ENCODE measurements at regions not wholly inside any gene's neighbourhood (a gene's known extent, or its start where the extent isn't known, plus 50 kb on each side); places are given as distances from the start of the nearest gene placed in this dataset.

DNA sequence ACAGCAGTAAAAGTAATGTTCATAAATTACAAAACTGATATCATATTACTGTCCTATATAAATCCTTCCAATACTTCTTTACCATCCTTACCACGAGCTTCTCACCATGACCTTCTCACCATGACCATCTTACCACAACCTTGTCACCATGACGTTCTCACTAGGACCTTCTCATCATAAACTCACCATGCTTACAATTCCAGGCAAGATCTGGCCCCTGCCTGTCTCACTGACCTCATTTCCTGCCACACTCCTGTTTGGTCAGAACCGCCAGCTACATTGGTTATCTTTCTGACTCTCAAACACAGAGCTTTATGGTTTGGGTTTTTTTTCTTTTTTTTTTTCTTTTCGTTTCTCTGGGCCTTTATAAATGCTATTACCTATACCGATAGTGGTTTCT lies 827.6 kb downstream of the RNF144A start:
- TF ChIP-seq, protein P1, sequence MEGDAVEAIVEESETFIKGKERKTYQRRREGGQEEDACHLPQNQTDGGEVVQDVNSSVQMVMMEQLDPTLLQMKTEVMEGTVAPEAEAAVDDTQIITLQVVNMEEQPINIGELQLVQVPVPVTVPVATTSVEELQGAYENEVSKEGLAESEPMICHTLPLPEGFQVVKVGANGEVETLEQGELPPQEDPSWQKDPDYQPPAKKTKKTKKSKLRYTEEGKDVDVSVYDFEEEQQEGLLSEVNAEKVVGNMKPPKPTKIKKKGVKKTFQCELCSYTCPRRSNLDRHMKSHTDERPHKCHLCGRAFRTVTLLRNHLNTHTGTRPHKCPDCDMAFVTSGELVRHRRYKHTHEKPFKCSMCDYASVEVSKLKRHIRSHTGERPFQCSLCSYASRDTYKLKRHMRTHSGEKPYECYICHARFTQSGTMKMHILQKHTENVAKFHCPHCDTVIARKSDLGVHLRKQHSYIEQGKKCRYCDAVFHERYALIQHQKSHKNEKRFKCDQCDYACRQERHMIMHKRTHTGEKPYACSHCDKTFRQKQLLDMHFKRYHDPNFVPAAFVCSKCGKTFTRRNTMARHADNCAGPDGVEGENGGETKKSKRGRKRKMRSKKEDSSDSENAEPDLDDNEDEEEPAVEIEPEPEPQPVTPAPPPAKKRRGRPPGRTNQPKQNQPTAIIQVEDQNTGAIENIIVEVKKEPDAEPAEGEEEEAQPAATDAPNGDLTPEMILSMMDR (IDR thresholded peaks at IDR 0.05; ENCODE audit: low read depth, low read length), result no peak
- no peak overlapping the region for H3K4me3 ChIP-seq (ENCODE audit: low read depth, low read length)

- TF ChIP-seq, protein P1 (IDR thresholded peaks at IDR 0.05; ENCODE audit: low read depth, low read length), result no peak
- H3K4me3 ChIP-seq (ENCODE audit: low read depth, low read length), result no peak overlapping the region
Observed at GRCh38 chr2:7745369-7745768, 828.2 kb downstream of the RNF144A start.

DNA sequence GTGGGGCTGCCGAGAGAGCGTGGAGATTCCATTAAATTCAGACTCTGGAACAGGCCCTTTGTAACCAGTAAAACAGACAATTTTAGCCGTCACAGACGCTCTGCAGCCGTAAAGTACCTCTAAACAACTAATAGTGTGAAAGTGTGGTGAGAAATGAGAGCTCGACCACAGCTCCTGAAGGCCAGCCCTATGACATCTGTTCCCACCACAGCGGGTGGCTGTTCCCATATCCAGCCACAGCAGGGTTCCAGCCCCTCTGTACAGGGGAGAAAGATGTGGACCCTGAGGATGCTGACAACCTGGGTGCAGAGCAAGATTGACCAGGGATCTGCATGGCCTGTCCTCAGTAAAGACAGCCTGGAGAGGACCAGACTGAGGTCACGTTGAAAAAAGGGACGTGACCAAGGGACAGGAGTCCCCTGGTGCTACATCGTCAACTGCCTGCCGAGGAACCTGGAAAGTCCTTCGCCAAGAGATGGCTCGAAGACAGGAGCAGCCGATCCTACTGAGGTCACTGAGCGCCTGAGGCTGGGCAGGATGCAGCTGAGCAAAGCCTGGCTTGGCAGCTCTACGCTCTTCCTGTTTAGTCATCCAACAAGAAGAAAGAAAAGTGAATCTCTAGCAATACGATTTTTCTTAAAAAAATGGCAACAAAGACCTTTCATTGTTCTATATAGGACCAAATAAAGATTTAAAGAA lies 831.7 kb downstream of the RNF144A start:
- H3K4me3 ChIP-seq (ENCODE audit: low read depth, low read length), result no peak overlapping the region
- TF ChIP-seq, protein P1 (IDR thresholded peaks at IDR 0.05; ENCODE audit: low read depth, low read length), result no peak

GRCh38 chr2:7749895-7750559 lies 832.8 kb downstream of the RNF144A start:
- TF ChIP-seq, protein P1 (IDR thresholded peaks at IDR 0.05; ENCODE audit: low read depth, low read length), result no peak
- no peak overlapping the region for H3K4me3 ChIP-seq (ENCODE audit: low read depth, low read length)

DNA sequence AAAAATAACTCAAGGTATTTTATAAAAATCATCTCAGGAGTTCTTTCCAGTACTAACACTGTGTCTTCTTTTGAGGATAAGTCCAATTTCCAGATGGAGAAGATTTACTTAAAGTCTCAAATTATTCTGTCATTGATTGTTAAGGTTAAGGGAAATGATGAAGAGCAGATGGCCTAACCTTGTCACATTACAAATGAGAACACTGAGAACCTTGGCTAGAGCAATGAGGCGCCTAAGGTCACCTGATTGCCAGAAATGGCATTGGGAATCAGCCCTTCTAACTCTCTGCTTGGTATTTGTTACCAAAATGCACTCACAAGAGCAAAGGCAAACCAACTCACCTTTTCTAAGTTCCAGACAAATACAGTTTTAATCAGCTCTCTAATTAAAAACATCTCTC lies 835.1 kb downstream of the RNF144A start:
- H3K4me3 ChIP-seq (ENCODE audit: low read depth, low read length), result no peak overlapping the region
- TF ChIP-seq, protein P1 (IDR thresholded peaks at IDR 0.05; ENCODE audit: low read depth, low read length), result no peak

- no peak overlapping the region for H3K4me3 ChIP-seq (ENCODE audit: low read depth, low read length)
- TF ChIP-seq, protein P1 (IDR thresholded peaks at IDR 0.05; ENCODE audit: low read depth, low read length), result no peak
Observed at GRCh38 chr2:7753777-7754176, 836.6 kb downstream of the RNF144A start.

DNA sequence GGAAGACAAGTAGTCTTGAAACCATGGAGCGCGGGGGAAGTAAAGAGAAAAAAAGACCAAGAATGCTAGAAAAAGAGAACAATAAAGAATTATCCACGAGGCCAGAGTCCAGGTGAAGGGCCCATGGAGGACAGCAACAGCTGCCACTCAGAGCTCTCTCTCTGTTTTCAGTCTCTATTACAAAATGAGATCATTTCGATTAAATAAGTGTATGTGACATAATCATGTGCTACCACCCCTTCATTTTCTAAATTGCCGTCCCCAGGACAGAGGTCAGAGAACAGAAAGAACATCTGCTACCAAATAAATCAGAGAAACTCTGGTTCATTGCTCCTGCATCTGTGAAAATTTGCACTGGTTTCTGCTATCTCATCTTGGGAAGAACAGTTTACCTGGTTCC lies 838.7 kb downstream of the RNF144A start:
- TF ChIP-seq, protein P1 (IDR thresholded peaks at IDR 0.05; ENCODE audit: low read depth, low read length), result no peak
- H3K4me3 ChIP-seq (ENCODE audit: low read depth, low read length), result no peak overlapping the region
